AG20443 (cell line): ENCODE measurements at regions not wholly inside any gene's neighbourhood (a gene's known extent, or its start where the extent isn't known, plus 50 kb on each side); places are given as distances from the start of the nearest gene placed in this dataset.
"Not testable (repeated sequence)": the region's sequence is repeated elsewhere in the genome, so short reads cannot be mapped to it uniquely, and the experiment has no call there.

Experiments
- DNase-seq: peaks from one replicate; pipeline ENCODE4 v3.0.0; 2012; ENCODE audit warnings: low spot score, mixed read lengths

DNA sequence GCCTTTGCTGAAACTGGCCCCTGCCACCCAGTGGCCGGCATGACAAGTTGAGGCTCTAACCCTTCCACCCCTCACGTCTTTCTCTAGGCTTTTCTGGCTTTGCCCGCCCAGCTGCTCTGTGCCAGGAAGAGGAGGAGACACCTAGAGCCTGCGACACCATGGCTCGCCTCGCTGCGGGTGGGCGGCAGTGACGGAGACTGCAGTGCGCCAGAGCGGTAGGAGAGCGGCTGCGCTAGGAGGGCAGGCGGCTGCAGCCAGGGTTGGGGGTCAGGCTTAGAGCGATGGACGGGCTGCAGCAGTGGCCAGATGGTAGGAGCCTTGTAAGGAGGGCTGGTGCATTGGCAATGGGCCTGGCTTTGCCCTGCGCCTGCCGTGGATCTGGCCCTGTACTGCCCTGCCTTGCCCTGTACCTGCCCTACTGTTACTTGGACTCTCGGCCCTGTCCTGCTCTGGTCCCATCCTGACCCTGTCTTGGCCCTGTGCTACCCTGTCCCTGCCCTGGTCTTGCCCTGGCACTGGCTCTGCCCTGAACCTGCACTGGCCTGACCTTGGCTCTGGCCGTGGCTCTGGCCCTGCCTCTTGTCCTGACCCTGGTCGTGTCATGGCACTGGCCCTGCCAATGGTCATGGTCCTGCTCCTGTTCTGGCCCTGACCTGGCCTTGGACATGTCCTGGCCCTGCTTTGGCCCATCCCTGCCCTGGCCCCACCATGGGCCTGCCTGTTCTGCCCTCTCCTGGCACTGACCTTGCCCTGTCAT, 330.7 kb upstream of the PLGLB1 start:
- not testable (repeated sequence) for DNase-seq

- not testable (repeated sequence) for DNase-seq
Observed at GRCh38 chr2:87353408-87353807, 331.8 kb upstream of the PLGLB1 start.

GRCh38 chr2:87354102-87354501, 332.5 kb upstream of the PLGLB1 start:
- DNase-seq, result not testable (repeated sequence)

DNA sequence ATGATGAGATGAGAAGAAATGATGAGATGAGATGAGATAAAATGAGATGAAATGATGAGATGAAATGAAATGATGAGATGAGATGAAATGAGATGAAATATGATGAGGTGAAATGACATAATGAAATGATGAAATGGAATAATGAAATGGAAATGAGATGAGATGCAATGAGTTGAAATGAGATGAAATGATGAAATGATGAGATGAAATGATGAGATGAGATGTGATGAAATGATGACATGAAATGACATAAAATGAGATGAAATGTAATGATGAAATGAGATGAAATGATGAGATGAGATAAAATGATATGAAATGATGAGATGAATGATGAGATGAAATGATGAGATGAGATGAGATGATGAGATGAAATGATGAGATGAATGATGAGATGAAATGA, 338.6 kb upstream of the PLGLB1 start:
- DNase-seq, result not testable (repeated sequence)

- not testable (repeated sequence) for DNase-seq
Observed at GRCh38 chr2:87360927-87361326, 339.3 kb upstream of the PLGLB1 start.

GRCh38 chr2:87361805-87362204, 340.2 kb upstream of the PLGLB1 start:
- DNase-seq, result not testable (repeated sequence)

GRCh38 chr2:87364379-87364778, 342.7 kb upstream of the PLGLB1 start:
- not testable (repeated sequence) for DNase-seq

- DNase-seq, result not testable (repeated sequence)
Observed at GRCh38 chr2:87365038-87365437, 343.4 kb upstream of the PLGLB1 start.

DNA sequence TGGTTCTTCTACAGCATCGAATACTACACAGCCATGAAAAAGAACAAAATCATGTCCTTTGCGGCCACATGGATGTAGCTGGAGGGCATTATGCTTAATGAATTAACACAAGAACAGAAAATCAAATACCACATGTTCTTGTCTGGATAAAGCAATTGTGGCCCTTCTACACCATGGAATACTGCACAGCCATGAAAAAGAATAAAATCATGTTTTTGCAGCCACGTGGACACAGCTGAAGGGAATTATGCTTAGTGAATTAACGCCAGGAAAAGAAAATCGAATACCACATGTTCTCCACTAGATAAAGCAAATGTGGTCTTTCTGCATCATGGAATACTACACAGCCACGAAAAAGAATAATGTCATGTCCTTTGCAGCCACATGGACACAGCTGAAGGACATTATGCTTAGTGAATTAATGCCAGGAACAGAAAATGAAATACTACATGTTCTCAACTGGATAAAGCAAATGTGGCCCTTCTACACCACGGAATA, 361.8 kb upstream of the PLGLB2 start:
- DNase-seq, result not testable (repeated sequence)

GRCh38 chr2:87395784-87396183, 352.1 kb upstream of the PLGLB2 start:
- DNase-seq, result not testable (repeated sequence)

DNA sequence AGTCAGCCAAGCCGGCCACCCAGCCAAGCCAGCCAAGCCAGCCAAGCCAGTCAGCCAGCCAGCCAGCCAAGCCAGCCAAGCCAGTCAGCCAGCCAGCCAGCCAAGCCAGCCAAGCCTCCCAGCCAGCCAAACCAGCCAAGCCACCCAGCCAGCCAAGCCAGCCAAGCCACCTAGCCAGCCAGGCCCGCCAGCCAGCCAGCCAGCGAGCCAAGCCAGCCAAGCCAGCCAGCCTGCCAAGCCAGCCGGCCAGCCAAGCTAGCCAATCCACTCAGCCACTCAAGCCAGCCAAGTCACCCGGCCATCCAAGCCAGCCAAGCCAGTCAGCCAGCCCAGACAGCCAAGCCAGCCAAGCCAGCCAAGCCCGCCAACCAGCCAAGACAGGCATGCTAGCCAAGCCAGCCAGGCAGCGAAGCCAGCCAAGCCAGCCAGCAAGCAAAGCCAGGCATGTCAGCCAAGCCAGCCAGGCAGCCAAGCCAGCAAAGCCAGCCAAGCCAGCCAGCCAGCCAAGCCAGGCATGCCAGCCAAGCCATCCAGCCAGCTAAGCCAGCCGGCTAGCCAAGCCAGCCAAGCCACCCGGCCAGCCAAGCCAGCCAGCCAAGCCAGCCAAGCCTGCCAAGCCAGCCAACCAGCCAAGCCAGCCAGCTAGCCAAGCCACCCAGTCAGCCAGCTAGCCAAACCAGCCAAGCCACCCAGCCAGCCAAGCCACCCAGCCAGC, 351.2 kb upstream of the PLGLB2 start:
- not testable (repeated sequence) for DNase-seq

DNA sequence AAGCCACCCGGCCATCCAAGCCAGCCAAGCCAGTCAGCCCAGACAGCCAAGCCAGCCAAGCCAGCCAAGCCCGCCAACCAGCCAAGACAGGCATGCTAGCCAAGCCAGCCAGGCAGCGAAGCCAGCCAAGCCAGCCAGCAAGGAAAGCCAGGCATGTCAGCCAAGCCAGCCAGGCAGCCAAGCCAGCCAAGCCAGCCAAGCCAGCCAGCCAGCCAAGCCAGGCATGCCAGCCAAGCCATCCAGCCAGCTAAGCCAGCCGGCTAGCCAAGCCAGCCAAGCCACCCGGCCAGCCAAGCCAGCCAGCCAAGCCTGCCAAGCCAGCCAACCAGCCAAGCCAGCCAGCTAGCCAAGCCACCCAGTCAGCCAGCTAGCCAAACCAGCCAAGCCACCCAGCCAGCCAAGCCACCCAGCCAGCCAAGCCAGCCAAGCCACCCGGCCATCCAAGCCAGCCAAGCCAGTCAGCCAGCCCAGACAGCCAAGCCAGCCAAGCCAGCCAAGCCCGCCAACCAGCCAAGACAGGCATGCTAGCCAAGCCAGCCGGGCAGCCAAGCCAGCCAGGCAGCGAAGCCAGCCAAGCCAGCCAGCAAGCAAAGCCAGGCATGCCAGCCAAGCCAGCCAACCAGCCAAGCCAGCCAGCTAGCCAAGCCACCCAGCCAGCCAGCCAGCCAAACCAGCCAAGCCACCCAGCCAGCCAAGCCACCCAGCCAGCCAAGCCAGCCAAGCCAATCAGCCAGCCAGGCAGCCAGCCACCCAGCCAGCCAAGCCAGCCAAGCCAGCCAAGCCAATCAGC, 350.4 kb upstream of the PLGLB2 start:
- DNase-seq, result not testable (repeated sequence)

DNA sequence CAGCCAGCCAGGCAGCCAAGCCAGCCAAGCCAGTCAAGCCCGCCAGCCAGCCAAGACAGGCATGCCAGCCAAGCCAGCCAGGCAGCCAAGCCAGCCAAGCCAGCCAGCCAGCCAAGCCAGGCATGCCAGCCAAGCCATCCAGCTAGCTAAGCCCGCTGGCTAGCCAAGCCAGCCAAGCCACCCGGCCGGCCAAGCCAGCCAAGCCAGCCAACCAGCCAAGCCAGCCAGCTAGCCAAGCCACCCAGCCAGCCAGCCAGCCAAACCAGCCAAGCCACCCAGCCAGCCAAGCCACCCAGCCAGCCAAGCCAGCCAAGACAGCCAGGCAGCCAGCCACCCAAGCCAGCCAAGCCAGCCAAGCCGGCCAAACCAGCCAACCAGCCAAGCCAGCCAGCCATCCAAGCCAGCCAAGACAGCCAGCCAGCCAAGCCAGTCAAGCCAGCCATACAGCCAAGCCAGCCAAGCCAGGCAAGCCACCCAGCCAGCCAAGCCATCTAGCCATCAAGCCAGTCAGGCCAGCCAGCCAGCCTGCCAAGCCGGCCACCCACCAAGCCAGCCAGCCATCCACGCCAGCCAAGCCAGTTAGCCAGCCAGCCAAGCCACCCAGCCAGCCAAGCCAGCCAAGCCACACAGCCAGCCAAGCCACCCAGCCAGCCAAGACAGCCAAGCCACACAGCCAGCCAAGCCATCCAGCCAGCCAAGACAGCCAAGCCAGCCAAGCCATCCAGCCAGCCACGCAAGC, 349.2 kb upstream of the PLGLB2 start:
- DNase-seq, result not testable (repeated sequence)

DNA sequence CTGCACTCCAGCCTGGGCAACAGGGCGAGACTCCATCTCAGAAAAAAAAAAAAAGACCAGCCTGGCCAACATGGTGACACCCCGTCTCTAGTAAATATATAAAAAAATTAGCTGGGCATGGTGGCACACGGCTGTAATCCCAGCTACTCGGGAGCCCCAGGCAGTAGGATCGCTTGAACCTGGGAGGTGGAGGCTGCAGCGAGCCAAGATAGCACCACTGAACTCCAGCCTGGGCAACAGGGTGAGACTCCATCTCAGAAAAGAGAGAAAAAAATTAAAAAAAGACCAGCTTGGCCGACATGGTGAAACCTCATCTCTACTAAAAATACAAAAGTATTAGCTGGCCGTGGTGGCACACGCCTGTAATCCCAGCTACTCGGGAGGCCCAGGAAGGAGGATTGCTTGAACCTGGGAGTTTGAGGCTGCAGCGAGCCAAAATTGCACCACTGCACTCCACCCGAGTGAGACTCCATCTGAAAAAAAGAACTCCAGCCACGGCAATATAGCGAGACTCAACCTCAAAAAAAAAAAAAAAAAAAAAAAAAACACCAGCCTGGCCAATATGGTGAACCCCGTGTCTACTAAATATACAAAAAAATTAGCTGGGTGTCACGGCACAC, 346.1 kb upstream of the PLGLB2 start:
- DNase-seq, result no peak

DNA sequence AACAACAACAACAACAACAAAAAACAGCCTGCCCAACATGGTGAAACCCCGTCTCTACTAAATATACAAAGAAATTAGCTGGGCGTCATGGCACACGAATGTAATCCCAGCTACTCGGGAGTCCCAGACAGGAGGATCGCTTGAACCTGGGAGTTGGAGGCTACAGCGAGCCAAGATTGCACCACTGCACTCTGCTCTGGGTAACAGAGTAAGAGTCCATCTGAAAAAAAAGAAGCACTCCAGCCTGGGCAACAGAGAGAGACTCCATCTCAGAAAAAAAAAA, 344.1 kb upstream of the PLGLB2 start:
- no peak for DNase-seq

GRCh38 chr2:87404411-87405255, 343.3 kb upstream of the PLGLB2 start:
- DNase-seq, result not testable (repeated sequence)

DNA sequence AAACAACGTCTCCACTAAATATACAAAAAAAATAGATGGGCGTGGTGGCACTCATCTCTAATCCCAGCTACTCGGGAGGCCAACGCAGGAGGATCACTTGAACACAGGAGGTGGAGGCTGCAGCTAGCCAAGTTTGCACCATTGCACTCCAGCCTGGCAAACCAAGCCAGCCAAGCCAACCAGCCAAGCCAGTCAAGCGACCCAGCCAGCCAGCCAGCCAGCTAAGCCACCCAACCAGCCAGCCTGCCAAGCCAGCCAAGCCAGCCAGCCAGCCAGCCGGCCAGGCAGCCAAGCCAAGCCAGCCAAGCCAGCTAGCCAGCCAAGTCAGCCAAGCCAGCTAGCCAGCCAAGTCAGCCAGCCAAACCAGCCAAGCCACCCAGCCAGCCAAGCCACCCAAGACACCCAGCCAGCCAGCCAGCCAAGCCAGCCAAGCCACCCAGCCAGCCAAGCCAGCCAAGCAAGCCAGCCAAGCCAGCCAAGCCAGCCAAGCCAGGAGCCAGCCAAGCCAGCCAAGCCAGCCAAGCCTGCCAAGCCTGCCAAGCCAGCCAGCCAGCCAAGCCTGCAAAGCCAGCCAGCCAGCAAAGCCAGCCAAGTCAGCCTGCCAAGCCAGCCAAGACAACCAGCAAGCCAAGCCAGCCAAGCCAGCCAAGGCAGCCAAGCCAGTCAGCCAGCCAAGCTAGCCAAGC, 342.2 kb upstream of the PLGLB2 start:
- DNase-seq, result not testable (repeated sequence)

GRCh38 chr2:87406406-87407175, 341.3 kb upstream of the PLGLB2 start:
- peak; percentile 2 for DNase-seq

GRCh38 chr2:87409601-87410000, 338.3 kb upstream of the PLGLB2 start:
- DNase-seq, result not testable (repeated sequence)
